KMS-11 (cell line): ENCODE measurements at regions not wholly inside any gene's neighbourhood (a gene's known extent, or its start where the extent isn't known, plus 50 kb on each side); places are given as distances from the start of the nearest gene placed in this dataset.

Experiments
- H2AFZ ChIP-seq: fragments of 200-600 bp; sonication (generic); 2 replicates; pipeline ENCODE4 v1.6.1; 2016; ENCODE audit warnings: antibody characterized with exemption, mixed run types, low read depth
- H3K27ac ChIP-seq: fragments of 200-600 bp; sonication (generic); 2 replicates; pipeline ENCODE4 v1.6.1; 2016; ENCODE audit warnings: mild to moderate bottlenecking, mixed run types
- H3K27me3 ChIP-seq: fragments of 200-600 bp; sonication (generic); 2 replicates; pipeline ENCODE4 v1.6.1; 2017; ENCODE audit warnings: mild to moderate bottlenecking, low read depth, mixed run types, moderate library complexity; ENCODE audit not compliant: insufficient read depth
- H3K36me3 ChIP-seq: fragments of 200-600 bp; sonication (generic); 2 replicates; pipeline ENCODE4 v1.6.1; 2017; ENCODE audit warnings: mild to moderate bottlenecking, mixed run types; ENCODE audit not compliant: insufficient read depth
- H3K4me1 ChIP-seq: fragments of 200-600 bp; sonication (generic); 2 replicates; pipeline ENCODE4 v1.6.1; 2016; ENCODE audit warnings: mild to moderate bottlenecking, low read depth, mixed run types; ENCODE audit not compliant: poor library complexity, severe bottlenecking
- H3K4me2 ChIP-seq: fragments of 200-600 bp; sonication (generic); 2 replicates; pipeline ENCODE4 v1.7.0; 2016; ENCODE audit warnings: mild to moderate bottlenecking, mixed run types
- H3K4me3 ChIP-seq: fragments of 200-600 bp; sonication (generic); IDR thresholded peaks from 2 replicates; pipeline ENCODE4 v1.6.1; 2017; ENCODE audit warnings: low read depth, low read length, mixed read lengths; ENCODE audit not compliant: insufficient read depth
- H3K79me2 ChIP-seq: fragments of 200-600 bp; sonication (generic); 2 replicates; pipeline ENCODE4 v1.6.1; 2016; ENCODE audit warnings: low read depth, mixed run types; ENCODE audit not compliant: insufficient read depth
- H3K9ac ChIP-seq: fragments of 200-600 bp; sonication (generic); 2 replicates; pipeline ENCODE4 v1.6.1; 2016; ENCODE audit warnings: mild to moderate bottlenecking, mixed run types
- H4K20me1 ChIP-seq: fragments of 200-600 bp; sonication (generic); 2 replicates; pipeline ENCODE4 v1.6.1; 2016; ENCODE audit warnings: mild to moderate bottlenecking, mixed run types; ENCODE audit not compliant: insufficient read depth
- TF ChIP-seq, protein P1 (sequence below): fragments of 200-600 bp; sonication (generic); conservative IDR thresholded peaks from 2 replicates; pipeline ENCODE4 v1.6.1; 2017; ENCODE audit warnings: low read depth, mild to moderate bottlenecking, antibody characterized with exemption, low read length, moderate library complexity, mixed read lengths

DNA sequence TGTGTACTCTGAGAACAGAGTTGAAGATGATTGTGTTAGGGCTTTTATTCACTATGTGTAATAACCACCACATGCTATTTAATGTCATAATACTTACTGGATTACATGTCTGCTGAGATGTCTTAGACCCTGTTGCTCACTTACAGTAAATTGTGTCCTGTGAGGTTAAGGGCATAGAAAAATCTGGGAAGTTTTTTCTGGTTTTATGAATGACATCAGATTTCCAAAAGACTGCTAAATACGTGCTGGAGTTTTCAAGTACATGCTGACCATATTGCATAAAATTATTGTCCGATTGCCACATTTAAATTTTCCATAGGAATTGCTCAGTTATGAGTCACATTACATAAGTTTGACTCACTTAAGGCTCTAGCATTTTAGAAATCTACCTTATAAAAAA, 96.7 kb upstream of the COL5A2 start:
- H2AFZ ChIP-seq = no peak overlapping the region

DNA sequence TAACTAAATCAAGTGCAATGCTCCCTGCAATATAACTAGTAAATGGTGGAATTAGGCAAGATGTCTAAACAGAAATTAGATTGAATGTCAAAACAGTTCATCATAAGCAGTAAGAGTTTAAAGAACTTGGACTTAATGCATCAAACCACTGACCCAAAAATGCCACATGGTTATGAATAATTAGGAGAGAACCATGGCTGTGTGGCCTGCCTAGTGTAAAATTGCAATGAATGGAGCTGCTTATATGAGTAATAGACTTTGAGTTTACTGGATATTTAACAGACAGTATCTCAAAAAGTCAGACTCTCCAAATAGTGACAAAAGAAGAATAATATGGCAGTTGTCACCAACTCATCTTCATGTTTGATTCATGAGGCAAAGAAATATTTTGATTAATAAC, 101.6 kb upstream of the COL5A2 start:
- TF ChIP-seq, protein P1, sequence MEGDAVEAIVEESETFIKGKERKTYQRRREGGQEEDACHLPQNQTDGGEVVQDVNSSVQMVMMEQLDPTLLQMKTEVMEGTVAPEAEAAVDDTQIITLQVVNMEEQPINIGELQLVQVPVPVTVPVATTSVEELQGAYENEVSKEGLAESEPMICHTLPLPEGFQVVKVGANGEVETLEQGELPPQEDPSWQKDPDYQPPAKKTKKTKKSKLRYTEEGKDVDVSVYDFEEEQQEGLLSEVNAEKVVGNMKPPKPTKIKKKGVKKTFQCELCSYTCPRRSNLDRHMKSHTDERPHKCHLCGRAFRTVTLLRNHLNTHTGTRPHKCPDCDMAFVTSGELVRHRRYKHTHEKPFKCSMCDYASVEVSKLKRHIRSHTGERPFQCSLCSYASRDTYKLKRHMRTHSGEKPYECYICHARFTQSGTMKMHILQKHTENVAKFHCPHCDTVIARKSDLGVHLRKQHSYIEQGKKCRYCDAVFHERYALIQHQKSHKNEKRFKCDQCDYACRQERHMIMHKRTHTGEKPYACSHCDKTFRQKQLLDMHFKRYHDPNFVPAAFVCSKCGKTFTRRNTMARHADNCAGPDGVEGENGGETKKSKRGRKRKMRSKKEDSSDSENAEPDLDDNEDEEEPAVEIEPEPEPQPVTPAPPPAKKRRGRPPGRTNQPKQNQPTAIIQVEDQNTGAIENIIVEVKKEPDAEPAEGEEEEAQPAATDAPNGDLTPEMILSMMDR = no peak
- H3K27me3 ChIP-seq = no peaks in the 10 kb centered on the region
- no peak overlapping the region for H3K27ac ChIP-seq
- H3K4me1 ChIP-seq = no peaks in the 10 kb centered on the region
- H4K20me1 ChIP-seq = no peaks in the 10 kb centered on the region
- no peaks in the 10 kb centered on the region for H3K36me3 ChIP-seq
- no peak overlapping the region for H3K4me3 ChIP-seq
- H3K4me2 ChIP-seq = no peak overlapping the region
- H3K9ac ChIP-seq = no peak overlapping the region
- H2AFZ ChIP-seq = no peak overlapping the region
- H3K79me2 ChIP-seq = no peaks in the 10 kb centered on the region

More for the DNA sequence above, 96.7 kb upstream of the COL5A2 start:
- no peak overlapping the region for H3K9ac ChIP-seq
- H3K4me3 ChIP-seq = no peak overlapping the region
- H3K27ac ChIP-seq = no peak overlapping the region
- no peaks in the 10 kb centered on the region for H3K79me2 ChIP-seq
- no peak overlapping the region for H3K4me2 ChIP-seq
- no peaks in the 10 kb centered on the region for H3K36me3 ChIP-seq
- no peaks in the 10 kb centered on the region for H3K27me3 ChIP-seq
- no peaks in the 10 kb centered on the region for H4K20me1 ChIP-seq
- H3K4me1 ChIP-seq = no peaks in the 10 kb centered on the region
- TF ChIP-seq, protein P1 = no peak

DNA sequence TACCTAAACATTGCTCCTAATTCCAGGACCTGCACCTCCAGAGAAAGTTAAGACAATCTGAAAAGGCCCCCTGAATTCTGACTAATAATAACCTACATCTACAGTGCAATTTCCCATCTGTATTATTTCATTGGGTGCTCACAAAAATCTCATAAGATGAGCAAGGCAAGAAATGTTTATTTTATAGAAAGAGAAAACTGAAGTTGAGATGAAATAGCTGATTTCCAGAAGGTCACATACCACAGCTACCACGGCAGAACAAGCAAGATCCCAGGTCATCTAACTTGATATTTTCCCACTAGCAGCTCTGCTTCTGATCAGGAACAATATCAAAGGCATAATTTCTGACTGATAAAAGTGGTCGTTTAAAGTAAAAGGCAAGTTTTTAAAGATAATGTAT, 105.8 kb upstream of the COL5A2 start:
- Histone ChIP-seq H4K20me1 (no peaks in the 10 kb centered on the region), H3K79me2 (no peaks in the 10 kb centered on the region), H3K4me3 (no peak overlapping the region), H3K4me2 (no peak overlapping the region), H3K4me1 (no peaks in the 10 kb centered on the region), H3K27me3 (no peaks in the 10 kb centered on the region), H3K9ac (no peak overlapping the region), H2AFZ (no peak overlapping the region), H3K36me3 (no peaks in the 10 kb centered on the region), H3K27ac (no peak overlapping the region)
- TF ChIP-seq, protein P1 = no peak

DNA sequence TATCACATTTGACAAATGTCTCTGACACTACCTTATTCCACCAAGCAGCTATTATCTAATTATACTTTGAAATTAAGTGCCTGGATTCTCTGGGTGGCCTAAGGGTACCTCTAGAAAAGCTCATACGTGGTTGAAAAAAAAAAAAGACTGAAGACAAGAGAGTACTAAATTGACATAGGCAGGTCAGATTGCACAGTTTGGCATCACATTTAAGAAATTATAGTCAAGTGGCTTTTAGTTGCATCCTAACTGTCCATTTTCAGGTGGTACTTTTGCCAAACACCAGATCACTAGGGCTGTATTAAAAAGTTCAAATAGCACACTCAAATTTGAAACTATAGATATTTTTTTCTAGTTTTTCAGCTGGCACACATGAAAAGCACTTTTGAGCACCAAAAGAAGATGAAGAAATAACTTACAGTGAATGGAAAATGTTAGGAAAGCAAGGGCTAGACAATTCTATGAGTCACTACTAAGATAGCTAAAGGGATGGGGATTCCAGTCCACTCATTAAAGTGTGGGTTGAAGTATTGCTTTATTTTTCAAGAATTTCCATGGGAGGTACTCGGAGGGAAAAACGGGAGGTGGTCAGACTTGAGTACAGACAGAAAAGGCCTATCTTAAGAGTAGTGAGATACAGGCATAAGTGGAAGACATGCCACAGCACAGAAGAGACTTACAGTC, 106.5 kb upstream of the COL5A2 start:
- Histone ChIP-seq H3K9ac (no peak overlapping the region), H3K4me2 (no peak overlapping the region), H2AFZ (no peak overlapping the region), H3K36me3 (no peaks in the 10 kb centered on the region), H3K27ac (no peak overlapping the region), H3K27me3 (no peaks in the 10 kb centered on the region), H3K79me2 (no peaks in the 10 kb centered on the region), H3K4me1 (no peaks in the 10 kb centered on the region), H3K4me3 (no peak overlapping the region), H4K20me1 (no peaks in the 10 kb centered on the region)
- TF ChIP-seq, protein P1 = no peak
